HG03571 (cell line): ENCODE measurements at regions not wholly inside any gene's neighbourhood (a gene's known extent, or its start where the extent isn't known, plus 50 kb on each side); places are given as distances from the start of the nearest gene placed in this dataset.

Experiments
- ATAC-seq: cut with Tn5 transposase; IDR thresholded peaks from one replicate; pipeline ENCODE4 v1.9.1; 2021; ENCODE audit not compliant: unreplicated experiment

DNA sequence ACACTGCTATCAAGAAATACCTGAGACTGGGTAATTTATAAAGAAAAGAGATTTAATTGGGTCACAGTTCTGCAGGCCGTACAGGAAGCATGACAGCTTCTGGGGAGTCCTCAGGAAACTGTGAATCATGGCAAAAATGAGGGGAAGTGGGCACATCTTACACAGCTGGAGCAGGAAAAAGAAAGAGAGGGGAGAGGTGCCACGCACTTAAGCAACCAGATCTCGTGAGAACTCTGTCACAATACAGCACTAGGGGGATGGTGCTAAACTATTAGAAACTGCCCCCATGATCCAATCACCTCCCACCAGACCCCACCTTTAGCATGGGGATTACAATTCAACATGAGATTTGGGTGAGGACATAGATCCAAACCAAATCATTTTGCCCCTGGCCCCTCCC lies 105.5 kb upstream of the CPLX2 start:
- no peak for ATAC-seq

DNA sequence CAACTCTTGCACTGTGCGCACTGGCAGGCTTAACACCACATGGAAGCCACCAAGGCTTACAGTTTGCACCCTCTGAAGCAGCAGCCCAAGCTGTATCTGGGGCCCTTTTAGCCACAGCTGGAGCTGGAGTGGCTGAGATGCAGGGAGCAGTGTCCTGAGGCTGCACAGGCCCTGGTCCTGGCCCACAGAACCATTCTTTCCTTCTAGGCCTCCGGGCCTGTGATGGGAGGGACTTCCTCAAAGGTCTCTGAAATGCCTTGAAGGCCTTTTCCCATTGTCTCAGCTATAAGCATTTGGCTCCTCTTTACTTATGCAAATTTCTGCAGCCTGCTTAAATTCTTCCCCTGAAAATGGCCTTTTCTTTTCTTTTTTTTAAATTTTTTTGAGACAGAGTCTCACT lies 104.4 kb upstream of the CPLX2 start:
- no peak for ATAC-seq

DNA sequence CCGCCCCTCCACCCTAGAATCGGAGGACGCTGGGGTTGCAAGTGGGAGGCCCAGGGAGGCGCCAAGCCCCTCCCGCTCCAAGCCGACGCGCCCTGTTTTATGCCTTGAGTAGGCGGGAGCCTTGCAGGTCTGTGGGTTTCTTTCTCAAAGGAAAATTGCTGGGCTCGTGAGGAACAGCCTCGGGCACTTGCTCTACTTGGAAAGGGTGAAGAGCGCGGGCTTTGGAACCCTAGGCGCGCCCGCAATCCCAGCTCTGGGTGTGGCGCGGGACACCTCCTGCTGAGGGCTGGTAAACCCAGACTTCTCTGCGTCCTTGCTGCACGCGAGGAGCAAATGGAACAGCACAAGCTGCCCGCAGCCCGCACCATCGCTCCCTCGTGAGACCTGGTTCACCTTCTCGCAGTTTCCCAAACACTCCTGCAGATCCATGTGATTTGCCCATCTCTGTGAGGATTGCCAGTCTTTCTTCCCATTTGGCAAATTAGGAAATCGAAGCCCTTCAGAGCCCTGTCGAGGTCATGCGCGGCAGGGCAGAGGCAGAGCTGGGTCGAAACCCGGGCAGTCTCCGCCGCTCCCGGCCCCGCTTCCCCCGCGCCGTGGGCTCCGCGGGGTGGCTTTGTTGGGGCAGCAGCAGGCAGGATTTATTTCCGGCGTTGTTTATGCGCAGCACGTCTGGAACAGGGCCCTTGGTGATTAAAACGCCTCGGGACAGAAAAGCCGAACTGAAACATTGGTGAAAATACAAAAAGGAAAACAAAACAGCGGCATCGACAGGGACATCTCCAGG lies 98.4 kb upstream of the CPLX2 start:
- ATAC-seq = no peak

DNA sequence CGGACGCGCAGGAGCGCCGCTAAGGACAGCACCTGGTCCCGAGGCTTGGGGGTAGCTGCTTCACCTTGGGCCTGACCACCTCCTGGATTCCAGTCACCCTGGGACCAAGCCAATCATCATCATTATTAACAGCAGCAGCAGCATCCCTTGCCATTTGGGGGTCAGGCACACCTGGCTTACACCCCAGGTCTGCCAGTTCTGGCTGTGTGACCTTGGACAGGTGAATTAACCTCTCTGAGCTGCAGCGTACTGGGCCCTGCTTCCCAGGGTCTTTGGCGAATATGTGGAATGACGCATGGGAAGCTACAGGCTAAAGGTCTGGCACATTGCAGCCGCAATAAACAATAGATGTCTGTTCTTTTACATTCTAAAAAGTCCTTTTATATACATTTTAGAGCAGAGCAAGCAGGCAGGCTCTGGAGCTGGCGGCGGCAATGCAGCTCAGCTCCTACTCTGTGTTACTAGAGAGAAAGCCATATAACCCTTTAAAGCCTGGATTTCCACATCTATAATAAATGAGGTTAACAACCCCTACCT lies 97.8 kb upstream of the CPLX2 start:
- ATAC-seq = no peak

DNA sequence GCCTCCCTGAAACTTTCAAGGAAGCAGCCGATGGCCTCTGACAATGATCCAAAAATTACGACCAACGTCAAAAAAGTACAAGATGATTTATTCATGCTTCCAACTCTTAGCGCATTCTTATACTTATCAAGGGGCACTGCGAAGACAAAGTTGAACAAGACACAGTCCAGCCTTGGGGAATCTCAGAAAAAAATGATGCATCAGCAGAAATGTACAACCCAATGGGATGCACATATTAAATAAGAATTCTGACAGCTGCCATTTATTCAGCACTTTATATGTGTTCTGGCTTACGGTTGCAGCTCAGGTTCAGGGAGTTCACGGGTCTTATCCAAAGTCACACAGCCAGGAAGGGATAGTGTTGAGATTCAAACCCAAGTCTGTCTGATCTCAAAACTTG lies 96.0 kb upstream of the CPLX2 start:
- ATAC-seq = no peak

DNA sequence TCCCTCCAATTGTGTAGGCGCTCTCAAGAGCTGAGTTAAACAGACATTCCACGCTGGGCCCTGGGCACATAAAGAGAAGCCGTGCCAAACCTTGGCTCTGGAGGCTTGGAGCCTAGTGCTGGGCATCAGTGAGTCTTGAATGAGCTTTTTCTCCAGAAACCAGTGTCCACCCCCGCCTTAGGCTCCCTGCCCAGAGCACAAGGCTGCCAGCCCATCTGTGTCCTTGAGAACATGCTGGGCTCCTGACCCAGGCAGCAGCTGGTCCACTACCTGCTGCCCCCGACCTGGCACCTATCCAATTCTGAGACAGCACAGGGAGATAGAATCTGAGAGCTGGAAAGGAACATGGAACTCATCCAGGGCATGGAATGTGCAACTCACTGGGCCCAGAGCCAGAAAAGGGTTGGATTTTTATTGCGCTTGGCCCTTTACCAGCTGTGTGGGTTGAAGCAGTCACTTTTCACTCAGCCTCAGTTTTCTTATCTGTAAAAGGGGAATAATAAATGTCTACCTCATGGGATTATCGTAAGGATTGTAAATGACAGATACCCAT lies 92.4 kb upstream of the CPLX2 start:
- no peak for ATAC-seq

DNA sequence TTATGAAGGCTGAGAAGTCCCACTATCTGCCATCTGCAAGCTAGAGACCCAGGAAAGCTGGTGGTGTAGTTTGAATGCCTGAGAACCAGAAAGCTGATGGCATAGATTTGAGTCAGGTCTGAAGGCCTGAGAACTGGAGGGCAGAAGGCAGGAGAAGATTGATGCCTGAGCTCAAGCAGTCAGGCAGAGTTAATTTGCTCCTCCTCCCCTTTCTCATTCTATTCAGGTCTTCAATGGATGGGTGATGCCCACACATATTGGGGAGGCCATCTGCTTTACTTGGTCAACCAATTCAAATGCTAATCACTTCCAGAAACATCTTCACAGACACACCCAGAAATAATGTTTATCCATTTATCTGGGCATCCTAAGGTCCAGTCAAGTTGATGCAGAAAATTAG lies 87.6 kb upstream of the CPLX2 start:
- no peak for ATAC-seq

DNA sequence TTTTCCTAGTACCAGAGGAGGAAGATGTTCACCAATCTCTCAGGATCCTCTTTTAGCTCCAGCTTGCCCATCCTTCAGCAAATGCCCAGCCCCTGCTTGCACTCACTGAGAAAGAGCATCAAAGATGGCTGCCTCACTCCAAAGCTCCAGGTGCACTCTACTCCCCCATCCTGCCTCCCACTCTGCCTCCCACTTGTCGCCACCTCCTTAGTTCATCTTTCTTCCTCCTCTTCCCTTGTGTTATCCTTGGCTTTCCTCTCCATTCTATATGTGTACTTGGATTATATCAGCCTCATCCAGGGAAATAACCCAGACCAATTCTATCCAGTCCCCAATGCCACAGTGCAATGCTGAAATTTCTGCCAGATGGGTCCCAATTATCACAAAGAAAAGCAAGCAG lies 87.1 kb upstream of the CPLX2 start:
- no peak for ATAC-seq

DNA sequence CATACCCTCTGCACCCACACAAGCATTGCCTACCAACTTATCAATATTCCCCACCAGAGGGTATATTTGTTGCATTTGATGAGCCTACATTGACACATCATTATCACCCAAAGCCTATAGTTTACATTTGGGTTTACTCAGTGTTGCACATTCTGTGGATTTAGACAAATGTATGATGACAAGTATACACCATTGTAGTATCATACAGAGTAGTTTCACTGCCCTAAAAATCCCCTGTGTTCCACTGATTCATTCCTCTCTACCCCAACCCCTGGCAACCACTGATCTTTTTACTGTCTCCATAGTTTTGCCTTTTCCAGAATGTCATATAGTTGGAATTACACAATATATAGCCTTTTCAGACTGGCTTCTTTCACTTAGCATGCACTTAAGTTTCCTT lies 85.7 kb upstream of the CPLX2 start:
- ATAC-seq = no peak

DNA sequence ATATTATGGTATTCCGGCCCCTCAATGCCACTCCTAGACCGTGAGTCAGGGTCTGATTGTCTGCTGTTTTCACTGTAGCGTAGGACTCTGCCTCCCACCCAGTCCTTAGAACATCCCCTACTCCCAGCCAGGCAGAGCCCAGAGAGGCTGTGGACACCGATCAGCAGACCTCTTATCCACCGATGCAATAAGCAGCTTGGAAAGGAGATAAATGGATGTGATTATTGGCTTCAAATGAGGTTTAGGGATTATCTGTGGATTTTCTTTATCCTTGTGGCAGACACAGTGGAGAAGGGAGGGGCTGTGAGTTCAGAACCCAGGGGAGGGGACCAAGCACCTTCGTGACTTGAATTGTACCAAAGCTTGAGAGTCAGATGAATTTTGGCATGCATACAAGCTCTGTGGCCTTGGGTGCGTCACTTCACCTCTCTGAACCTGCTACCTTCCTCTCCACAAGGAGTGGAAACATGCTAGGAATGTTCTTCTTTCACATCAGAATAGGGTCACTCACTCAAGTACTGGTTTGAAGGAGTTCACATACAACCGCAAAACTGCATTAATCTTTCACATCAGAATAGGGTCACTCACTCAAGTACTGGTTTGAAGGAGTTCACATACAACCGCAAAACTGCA lies 83.1 kb upstream of the CPLX2 start:
- no peak for ATAC-seq

DNA sequence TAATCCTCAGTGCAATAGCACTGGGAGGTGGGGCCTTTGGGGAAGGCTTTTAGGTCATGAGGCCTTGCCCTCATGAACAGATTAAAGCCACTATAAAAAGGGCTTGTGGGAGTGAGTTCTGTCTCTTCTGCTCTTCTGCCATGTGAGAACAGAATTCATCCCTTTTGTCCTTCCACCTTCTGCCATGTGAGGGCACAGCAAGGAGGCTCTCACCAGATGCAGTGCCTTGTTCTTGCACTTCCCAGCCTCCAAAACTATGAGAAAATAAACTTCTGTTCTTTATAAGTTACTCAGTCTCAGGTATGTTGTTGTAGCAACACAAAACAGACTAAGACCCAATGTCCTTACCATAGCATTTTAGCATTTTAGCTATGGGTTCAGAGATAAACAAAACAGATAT lies 81.7 kb upstream of the CPLX2 start:
- ATAC-seq = no peak

DNA sequence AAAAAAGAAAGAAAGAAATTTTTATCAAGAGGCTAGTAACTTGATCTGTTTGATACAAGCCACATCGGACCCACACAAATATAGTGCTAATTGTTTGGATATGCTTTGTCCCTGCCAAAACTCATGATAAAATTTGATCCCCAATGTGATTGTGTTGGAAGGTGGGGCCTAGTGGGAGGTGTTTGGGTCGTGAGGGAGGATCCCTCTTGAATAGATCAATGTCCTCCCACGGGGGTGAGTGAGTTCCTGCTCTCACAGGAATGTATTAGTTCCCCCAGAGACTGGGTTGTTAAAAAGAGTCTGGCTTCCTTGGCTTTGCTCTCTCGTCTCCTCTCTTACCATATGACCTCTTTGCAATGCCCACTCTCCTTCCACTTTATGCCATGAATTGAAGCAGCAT lies 80.6 kb upstream of the CPLX2 start:
- ATAC-seq = no peak

DNA sequence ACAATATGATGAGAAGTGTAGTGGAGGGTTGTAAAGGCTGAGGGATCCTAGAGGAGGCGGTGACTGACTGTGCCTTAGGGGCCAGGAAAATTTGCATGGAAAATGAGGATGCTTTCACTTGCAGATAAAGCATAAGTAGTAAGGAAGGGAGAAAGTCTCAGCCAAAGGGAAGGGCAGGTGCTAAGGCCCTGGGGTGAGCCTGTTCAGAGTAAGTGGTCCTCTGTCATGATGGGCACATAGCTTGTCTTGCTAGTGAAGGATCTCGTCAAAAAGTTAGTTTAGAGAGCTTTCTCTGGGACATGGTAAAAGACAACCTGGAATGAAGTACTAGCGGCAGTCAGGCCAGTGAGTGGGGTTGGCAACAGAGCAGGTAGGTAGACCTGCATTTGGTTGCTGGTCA lies 75.4 kb upstream of the CPLX2 start:
- ATAC-seq = no peak

DNA sequence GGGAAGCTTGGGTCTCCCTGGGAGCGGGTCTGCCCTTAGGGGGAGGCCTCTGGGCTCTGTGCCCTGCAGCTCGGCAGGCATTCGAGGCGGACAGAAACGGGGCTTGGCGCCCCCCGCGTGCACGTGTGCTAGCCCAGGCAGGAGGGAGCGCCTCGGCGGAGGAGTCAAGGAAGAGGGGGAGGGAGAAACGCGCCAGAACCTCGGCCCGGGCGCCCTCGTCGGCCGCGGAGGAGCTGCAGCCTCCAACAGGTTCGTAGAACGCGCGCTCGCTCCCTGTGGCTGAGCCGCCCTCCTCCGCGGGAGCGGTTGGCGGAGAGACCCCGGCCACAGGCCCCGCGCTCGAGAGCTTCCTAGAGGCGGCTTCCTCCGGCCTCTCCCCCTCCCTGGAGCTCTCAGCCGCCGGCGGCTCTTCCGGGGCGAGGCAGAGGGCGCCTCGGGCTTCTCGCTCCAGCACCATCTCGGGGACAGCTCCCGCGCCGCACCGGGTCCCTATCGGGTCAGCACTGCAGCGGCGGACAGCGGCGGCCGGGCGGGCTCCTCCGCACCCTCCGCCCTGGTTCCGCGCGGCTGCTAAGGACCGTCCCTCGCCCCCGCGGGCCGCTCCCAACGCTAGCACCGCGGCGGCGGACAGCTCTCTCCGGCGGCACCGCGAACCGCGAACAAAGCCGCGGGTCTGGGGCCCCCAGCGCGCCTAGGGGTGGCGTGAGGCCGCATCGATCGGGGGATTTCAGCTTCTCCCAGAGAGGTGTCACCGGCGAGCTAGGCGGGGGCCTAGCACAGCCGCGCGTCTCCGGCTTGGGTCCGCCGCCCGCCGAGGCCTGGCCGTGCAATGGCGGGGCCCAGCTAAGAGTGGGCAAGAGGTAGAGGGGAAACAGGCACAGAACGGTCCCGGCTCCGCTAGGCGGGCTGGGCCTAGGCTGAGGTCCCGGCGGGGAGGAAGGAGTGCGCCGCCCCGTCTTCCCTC lies 74.6 kb upstream of the CPLX2 start:
- peak; percentile 85 for ATAC-seq

DNA sequence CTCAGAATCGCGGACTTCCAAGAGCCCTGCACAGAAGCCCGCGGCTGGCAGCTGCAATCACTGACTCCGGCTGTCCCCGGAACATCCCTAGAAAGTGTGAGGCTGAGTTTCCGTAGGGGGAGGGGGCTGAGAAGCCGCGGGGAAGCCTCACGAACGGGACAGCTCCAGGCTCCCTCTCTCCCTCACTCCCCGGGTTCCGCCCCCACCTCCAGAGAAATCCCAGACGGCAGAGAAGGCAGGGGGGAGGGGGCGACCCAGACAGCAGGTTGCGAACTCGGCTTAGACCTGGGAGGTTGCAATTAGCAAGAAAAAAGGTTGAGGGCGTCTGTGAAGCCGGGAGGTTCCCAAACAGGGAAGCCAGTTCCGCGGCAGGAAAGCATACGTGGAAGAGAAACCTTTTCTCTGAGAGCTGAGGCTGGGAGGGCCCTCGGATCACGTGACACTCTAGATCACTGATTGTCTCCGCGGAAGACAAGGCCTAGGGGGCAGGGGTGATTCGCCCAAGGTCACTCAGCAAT lies 73.8 kb upstream of the CPLX2 start:
- ATAC-seq = no peak

DNA sequence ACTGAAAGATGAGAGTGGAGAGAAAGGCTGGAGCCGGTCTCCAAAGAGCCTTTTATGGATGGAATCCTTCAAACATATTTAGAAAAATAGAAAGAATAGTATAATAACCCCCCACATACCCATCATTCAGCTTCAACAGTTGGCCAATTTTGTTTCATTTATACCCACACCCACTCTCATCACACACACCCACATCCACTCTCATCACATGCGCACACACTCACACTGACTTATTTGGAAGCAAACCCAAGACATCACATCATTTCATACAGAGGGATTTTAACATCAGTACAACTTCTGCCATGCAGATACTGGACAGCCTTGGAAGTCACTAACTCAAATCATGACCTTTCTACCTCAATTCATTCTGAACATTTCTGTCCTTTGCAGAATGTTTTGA lies 72.8 kb upstream of the CPLX2 start:
- ATAC-seq = no peak

DNA sequence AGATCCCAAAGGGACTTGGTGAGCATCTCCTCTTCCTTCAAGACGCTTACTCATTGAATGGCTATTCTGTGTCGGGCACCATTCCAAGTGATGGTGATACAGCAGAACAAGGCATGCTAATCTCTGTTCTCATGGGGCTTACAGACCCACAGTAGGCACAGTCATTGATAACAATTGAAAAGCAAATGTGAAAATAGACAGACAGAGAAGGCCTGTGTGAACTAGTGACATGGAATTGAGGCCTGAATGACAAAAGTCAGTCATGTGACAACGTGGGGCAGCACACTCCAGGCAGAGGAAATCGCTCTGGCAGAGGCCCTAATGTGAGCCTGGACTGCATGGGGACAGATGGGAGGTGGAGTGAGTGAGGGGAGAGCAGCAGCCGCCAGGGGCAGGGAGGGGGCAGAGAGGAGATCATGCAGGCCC lies 70.7 kb upstream of the CPLX2 start:
- no peak for ATAC-seq

DNA sequence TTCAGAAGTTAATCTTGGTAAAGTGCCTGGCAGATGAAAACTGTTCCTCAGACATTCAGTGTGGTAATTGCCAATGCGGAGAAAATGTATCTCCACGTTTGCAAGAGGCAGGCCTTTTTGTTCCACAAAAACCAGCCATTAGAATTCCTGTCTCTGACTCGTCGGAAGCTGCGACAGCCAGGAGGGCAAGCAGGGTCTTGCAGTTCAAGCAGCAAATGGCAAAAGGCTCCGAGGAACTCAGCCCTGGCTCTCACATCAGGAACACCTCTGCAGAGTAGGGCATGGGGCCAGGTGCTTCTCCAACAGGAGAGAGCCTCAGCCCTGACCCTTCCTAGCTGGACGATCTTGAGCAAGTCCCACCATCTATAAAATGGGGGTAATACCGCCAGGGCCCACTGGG lies 69.0 kb upstream of the CPLX2 start:
- no peak for ATAC-seq

DNA sequence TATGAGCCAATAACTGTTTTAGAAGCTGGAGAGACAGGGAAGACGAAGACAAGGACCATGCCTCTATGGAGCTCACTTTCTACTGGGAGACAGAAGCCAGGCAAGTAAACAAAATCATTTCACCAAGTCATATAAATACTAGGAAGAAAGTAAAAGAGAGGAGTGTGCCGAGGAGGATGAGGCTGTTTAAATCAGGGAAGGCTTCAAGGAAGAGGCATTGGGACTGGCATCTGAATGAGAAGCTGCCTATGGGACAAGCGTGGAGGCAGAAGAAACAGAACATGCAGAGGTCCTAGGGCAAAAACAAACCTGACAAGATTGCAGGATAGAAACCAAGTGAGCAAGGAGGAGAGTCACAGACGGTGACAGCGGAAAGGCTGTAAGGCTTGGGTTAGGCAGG lies 68.1 kb upstream of the CPLX2 start:
- ATAC-seq = no peak

DNA sequence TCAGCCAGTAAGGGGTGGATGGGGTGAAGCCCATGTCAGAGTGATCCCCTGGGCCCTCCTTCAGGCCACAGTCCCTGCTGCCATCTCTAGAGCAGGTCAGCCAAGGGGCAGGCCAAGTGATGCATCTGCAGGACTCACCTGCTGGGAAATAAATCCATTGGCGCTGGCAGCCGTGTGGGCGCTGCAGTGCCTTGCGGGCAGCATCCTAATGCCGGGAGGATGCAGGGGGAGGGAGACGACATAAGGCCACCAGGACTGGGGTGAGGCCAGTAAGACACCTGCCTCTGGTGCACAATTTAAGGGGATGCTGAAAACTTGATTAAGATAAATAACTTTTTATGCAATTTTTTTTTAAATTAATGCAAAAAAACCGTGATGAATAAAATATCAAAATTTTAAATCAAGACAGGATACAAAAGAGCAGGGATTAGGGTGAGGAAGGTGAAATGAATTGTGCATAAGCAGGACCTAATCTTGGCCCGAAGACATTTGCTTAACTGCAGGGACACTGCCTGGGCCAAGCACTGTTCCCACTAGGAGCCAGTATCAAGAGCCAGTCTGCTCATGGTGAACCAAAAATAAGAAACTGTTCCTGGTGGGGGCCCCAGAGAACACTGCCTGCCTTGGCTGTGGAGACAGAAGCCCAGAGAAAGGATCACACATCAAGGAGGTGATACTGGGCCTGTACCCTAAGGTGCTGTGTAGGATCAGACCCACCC lies 67.5 kb upstream of the CPLX2 start:
- ATAC-seq = no peak
